K562 (cell line): ENCODE measurements at regions not wholly inside any gene's neighbourhood (a gene's known extent, or its start where the extent isn't known, plus 50 kb on each side); places are given as distances from the start of the nearest gene placed in this dataset.

Experiments used
- CBX2 ChIP-seq: fragments of 200-600 bp; sonication (generic); IDR thresholded peaks from one replicate; pipeline ENCODE4 v1.6.1; 2012; ENCODE audit warnings: mild to moderate bottlenecking, low read length, inconsistent platforms; ENCODE audit not compliant: insufficient read depth, poor library complexity, severe bottlenecking
- ELF4 ChIP-seq: fragments of 450-650 bp; formaldehyde crosslinking; IDR thresholded peaks from 2 replicates; pipeline ENCODE4 v1.4.0; 2022; ENCODE audit warnings: missing genetic modification characterization
- EZH2 ChIP-seq: IDR thresholded peaks from 2 replicates; pipeline ENCODE4 v1.6.1; 2012; ENCODE audit warnings: low read depth, mild to moderate bottlenecking, inconsistent platforms, low read length, borderline replicate concordance
- HDAC2 ChIP-seq: fragments of 450-650 bp; IDR thresholded peaks from 2 replicates; pipeline ENCODE4 v1.6.1; 2016; ENCODE audit warnings: mild to moderate bottlenecking
- MAFF ChIP-seq: IDR thresholded peaks from 2 replicates; pipeline ENCODE4 v1.6.1; 2012; ENCODE audit warnings: low read length, improper control_type of control experiment
- POLR2A ChIP-seq: fragments of 450-650 bp; conservative IDR thresholded peaks from 2 replicates; pipeline ENCODE4 v1.6.1; 2016
- TF ChIP-seq, protein P1 (sequence below), 3 experiments: IDR thresholded peaks in 2 of 3; conservative IDR thresholded peaks in 1 of 3; 2 replicates each; pipeline ENCODE4 v1.5.1; 2011 to 2012; ENCODE audit warnings: low read length in 3 of 3, mild to moderate bottlenecking in 3 of 3, control low read depth in 2 of 3, improper control_type of control experiment in 1 of 3, inconsistent platforms in 1 of 3, low read depth in 1 of 3, mixed read lengths in 1 of 3, moderate library complexity in 1 of 3; ENCODE audit not compliant: insufficient read depth in 2 of 3

DNA sequence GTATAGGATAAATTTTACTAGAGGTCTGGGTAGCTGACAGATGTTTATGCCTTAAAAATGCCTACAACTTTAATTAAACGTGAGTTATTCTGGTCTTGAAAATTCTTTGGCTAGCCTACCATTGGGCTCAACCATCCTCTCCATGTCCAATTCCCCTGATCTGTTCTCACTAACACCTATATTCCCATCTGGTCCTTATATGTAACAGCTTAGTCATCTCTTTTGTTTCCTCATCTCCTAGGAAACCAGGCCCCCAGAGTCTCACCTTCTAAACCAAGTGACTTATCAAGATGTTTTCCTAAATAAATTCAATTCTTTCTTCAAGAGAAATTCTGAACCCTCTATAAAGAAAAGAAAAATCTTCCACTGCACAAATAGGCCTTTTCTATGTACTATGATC lies 148.5 kb downstream of the TTC32 start:
- TF ChIP-seq HDAC2 (no peak), EZH2 (no peak), POLR2A (no peak), ELF4 (CRISPR knock-in tag) (no peak), CBX2 (no peak), MAFF (no peak)
- TF ChIP-seq, protein P1, sequence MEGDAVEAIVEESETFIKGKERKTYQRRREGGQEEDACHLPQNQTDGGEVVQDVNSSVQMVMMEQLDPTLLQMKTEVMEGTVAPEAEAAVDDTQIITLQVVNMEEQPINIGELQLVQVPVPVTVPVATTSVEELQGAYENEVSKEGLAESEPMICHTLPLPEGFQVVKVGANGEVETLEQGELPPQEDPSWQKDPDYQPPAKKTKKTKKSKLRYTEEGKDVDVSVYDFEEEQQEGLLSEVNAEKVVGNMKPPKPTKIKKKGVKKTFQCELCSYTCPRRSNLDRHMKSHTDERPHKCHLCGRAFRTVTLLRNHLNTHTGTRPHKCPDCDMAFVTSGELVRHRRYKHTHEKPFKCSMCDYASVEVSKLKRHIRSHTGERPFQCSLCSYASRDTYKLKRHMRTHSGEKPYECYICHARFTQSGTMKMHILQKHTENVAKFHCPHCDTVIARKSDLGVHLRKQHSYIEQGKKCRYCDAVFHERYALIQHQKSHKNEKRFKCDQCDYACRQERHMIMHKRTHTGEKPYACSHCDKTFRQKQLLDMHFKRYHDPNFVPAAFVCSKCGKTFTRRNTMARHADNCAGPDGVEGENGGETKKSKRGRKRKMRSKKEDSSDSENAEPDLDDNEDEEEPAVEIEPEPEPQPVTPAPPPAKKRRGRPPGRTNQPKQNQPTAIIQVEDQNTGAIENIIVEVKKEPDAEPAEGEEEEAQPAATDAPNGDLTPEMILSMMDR (IDR thresholded peaks at IDR 0.05 in 2 of 3, conservative IDR thresholded peaks at IDR 0.05 in 1 of 3; ENCODE audit: insufficient read depth in 2 of 3, low read depth in 1 of 3, low read length in 3 of 3) = no peak
